ENCODE measurements at regions not wholly inside any gene's neighbourhood (a gene's known extent, or its start where the extent isn't known, plus 50 kb on each side); places are given as distances from the start of the nearest gene placed in this dataset.

GRCh38 chr2:12495247-12495868 lies 221.4 kb upstream of the TRIB2 start:
- no peak for DNase-seq (ENCODE audit: low read depth)

GRCh38 chr2:12498286-12498685 lies 218.4 kb upstream of the TRIB2 start:
- no peak for DNase-seq (ENCODE audit: low read depth)

GRCh38 chr2:12498704-12499103 lies 218.0 kb upstream of the TRIB2 start:
- DNase-seq (ENCODE audit: low read depth) = no peak

- DNase-seq (ENCODE audit: low read depth) = no peak
These were observed 215.8 kb upstream of the TRIB2 start for GRCh38 chr2:12500899-12501298.

GRCh38 chr2:12501469-12502158 lies 215.1 kb upstream of the TRIB2 start:
- peak; percentile 61 for DNase-seq (ENCODE audit: low read depth)

GRCh38 chr2:12502759-12503158 lies 214.0 kb upstream of the TRIB2 start:
- peak; percentile 20 for DNase-seq (ENCODE audit: low read depth)

GRCh38 chr2:12504443-12504842 lies 212.3 kb upstream of the TRIB2 start:
- DNase-seq (ENCODE audit: low read depth) = peak; percentile 16

GRCh38 chr2:12506846-12507245 lies 209.9 kb upstream of the TRIB2 start:
- no peak for DNase-seq (ENCODE audit: low read depth)

- DNase-seq (ENCODE audit: low read depth) = peak; percentile 69
These were observed 209.4 kb upstream of the TRIB2 start for GRCh38 chr2:12507295-12507694.

- DNase-seq (ENCODE audit: low read depth) = no peak
These were observed 206.7 kb upstream of the TRIB2 start for GRCh38 chr2:12510070-12510469.

GRCh38 chr2:12513339-12513738 lies 203.4 kb upstream of the TRIB2 start:
- DNase-seq (ENCODE audit: low read depth) = no peak

GRCh38 chr2:12514168-12514567 lies 202.6 kb upstream of the TRIB2 start:
- no peak for DNase-seq (ENCODE audit: low read depth)

GRCh38 chr2:12514631-12515437 lies 201.9 kb upstream of the TRIB2 start:
- DNase-seq (ENCODE audit: low read depth) = no peak

GRCh38 chr2:12515871-12516270 lies 200.9 kb upstream of the TRIB2 start:
- DNase-seq (ENCODE audit: low read depth) = no peak

- DNase-seq (ENCODE audit: low read depth) = no peak
These were observed 183.3 kb upstream of the TRIB2 start for GRCh38 chr2:12533337-12534005.

- DNase-seq (ENCODE audit: low read depth) = no peak
These were observed 182.0 kb upstream of the TRIB2 start for GRCh38 chr2:12534646-12535263.

- DNase-seq (ENCODE audit: low read depth) = no peak
These were observed 179.8 kb upstream of the TRIB2 start for GRCh38 chr2:12536976-12537375.

GRCh38 chr2:12538138-12538694 lies 178.5 kb upstream of the TRIB2 start:
- no peak for DNase-seq (ENCODE audit: low read depth)

- no peak for DNase-seq (ENCODE audit: low read depth)
These were observed 177.4 kb upstream of the TRIB2 start for GRCh38 chr2:12539336-12539735.

- no peak for DNase-seq (ENCODE audit: low read depth)
These were observed 176.8 kb upstream of the TRIB2 start for GRCh38 chr2:12539776-12540562.
